Astrocyte of the spinal cord (primary cell): ENCODE measurements at regions not wholly inside any gene's neighbourhood (a gene's known extent, or its start where the extent isn't known, plus 50 kb on each side); places are given as distances from the start of the nearest gene placed in this dataset.

Experiments
- DNase-seq: peaks from one replicate; pipeline ENCODE4 v3.0.0; 2011; ENCODE audit warnings: low read depth, low spot score
- H3K4me3 ChIP-seq: 2 replicates; pipeline ENCODE4 v1.5.1; 2011; ENCODE audit warnings: low read depth, mild to moderate bottlenecking, low read length, moderate library complexity
- CTCF ChIP-seq: IDR thresholded peaks from 2 replicates; pipeline ENCODE4 v1.5.1; 2012; ENCODE audit warnings: low read depth, mild to moderate bottlenecking, low read length, inconsistent platforms
- in situ Hi-C: cut with HindIII; loops from 2 replicates; pipeline ENCODE4 v1.10.0; 2017; ENCODE audit warnings: low sequenced_read_pairs

DNA sequence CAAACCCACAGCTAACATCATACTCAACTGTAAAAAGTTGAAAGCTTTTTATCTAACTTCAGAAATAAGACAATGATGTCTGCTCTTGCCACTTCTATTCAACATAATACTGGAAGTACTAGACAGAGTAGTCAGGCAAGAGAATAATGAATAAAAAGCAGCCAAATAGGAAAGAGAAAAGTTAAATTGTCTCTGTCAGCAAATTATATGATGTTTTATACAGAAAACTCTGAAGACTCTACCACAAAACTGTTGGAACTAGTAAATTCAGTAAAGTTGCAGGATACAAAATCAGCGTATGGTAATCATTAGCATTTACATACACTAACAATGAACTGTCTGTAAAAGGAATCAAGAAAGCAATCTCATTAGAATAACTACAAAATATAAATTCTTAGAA, 752.9 kb upstream of the CT83 start:
- TF ChIP-seq CTCF: no peak
- no peak overlapping the region for H3K4me3 ChIP-seq
- no peak for DNase-seq
- in situ Hi-C loops: no loop called here

- no peak for DNase-seq
- TF ChIP-seq CTCF: no peak
- in situ Hi-C loops: no loop called here
- no peak overlapping the region for H3K4me3 ChIP-seq
These were observed 733.7 kb upstream of the CT83 start for GRCh38 chrX:117196481-117196880.

DNA sequence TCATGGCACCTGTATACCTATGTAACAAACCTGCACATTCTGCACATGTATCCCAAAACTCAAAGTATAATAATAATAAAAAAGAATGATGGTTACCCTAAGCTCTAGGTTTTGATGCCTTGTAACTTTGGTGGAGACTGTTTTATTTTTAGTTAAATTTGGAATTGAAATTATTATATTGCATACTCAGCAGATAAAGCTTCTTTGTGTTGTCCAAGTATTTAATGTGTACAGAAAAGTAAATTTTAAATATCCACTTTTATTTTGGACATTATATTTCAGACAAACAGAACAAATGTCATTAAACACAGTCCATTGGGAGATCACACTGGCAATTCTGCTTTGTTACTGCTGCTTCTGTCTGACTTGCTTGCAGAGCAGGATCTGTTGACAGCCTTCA, 684.5 kb upstream of the CT83 start:
- no peak overlapping the region for H3K4me3 ChIP-seq
- no peak for TF ChIP-seq CTCF
- in situ Hi-C loops: no loop called here

DNA sequence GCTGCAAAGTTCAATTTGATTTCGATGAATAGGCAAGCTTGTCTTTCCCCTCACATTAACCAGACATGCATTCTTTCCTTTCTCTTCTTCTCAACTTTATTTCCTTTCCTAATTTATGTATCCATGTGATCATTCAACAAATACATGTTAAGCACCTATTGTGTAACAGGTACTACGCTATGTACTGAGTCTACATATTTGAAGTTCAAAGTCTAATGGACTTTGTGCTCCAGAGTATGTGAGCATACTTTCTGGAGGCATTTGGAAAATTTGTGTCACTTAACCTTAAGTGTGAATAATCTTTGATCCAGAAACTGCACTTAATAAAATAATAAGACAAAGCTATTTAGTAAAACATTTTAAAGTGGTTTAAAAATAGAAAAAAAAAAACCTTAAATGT, 675.3 kb upstream of the CT83 start:
- no peak for DNase-seq
- in situ Hi-C loops: no loop called here
- no peak overlapping the region for H3K4me3 ChIP-seq
- TF ChIP-seq CTCF: no peak

More for the DNA sequence above, 684.5 kb upstream of the CT83 start:
- DNase-seq: no peak

DNA sequence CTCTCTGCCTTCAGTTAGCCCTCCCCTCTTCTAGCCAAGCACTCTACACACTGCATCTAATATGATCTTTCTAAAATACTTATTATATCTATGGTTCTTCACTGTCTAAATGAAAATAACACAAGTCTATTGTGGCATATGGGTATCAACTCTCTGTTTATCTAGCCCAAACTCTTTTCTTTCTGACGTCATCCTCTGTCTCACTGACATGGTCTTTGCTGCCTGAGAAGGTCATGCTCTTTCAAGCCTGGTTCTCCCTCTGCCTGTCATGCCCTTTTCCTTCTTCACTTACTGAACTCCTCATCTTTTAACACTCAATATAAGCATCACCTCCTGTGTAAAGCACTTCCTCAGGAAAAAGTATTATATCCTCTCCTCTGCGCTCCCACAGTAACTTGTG, 672.2 kb upstream of the CT83 start:
- in situ Hi-C loops: no loop called here
- DNase-seq: no peak
- TF ChIP-seq CTCF: no peak
- no peak overlapping the region for H3K4me3 ChIP-seq

GRCh38 chrX:117120700-117121099, 657.9 kb upstream of the CT83 start:
- DNase-seq: no peak
- in situ Hi-C loops: no loop called here
- H3K4me3 ChIP-seq: no peak overlapping the region
- no peak for TF ChIP-seq CTCF

- in situ Hi-C loops: no loop called here
- no peak overlapping the region for H3K4me3 ChIP-seq
- DNase-seq: no peak
- TF ChIP-seq CTCF: no peak
These were observed 633.8 kb upstream of the CT83 start for GRCh38 chrX:117096528-117096927.
